HG03025 (cell line): ENCODE measurements at regions not wholly inside any gene's neighbourhood (a gene's known extent, or its start where the extent isn't known, plus 50 kb on each side); places are given as distances from the start of the nearest gene placed in this dataset.

Experiments
- ATAC-seq: cut with Tn5 transposase; IDR thresholded peaks from one replicate; pipeline ENCODE4 v1.9.1; 2021; ENCODE audit warnings: mild to moderate bottlenecking, moderate library complexity; ENCODE audit not compliant: unreplicated experiment, low FRiP score

GRCh38 chr1:38135625-38136414, 89.2 kb upstream of the POU3F1 start:
- no peak for ATAC-seq

- no peak for ATAC-seq
Observed at GRCh38 chr1:38134294-38134755, 87.7 kb upstream of the POU3F1 start.

- ATAC-seq = no peak
Observed at GRCh38 chr1:38133756-38134155, 87.2 kb upstream of the POU3F1 start.

- no peak for ATAC-seq
Observed at GRCh38 chr1:38133304-38133703, 86.7 kb upstream of the POU3F1 start.

GRCh38 chr1:38132681-38133080, 86.1 kb upstream of the POU3F1 start:
- no peak for ATAC-seq

GRCh38 chr1:38131024-38131585, 84.5 kb upstream of the POU3F1 start:
- ATAC-seq = no peak

- ATAC-seq = no peak
Observed at GRCh38 chr1:38129971-38130370, 83.4 kb upstream of the POU3F1 start.

GRCh38 chr1:38129473-38129872, 82.9 kb upstream of the POU3F1 start:
- ATAC-seq = no peak

- ATAC-seq = no peak
Observed at GRCh38 chr1:38128926-38129453, 82.4 kb upstream of the POU3F1 start.

GRCh38 chr1:38128511-38128910, 81.9 kb upstream of the POU3F1 start:
- ATAC-seq = no peak

GRCh38 chr1:38127428-38127827, 80.8 kb upstream of the POU3F1 start:
- no peak for ATAC-seq

- no peak for ATAC-seq
Observed at GRCh38 chr1:38126970-38127369, 80.4 kb upstream of the POU3F1 start.

GRCh38 chr1:38125837-38126520, 79.4 kb upstream of the POU3F1 start:
- no peak for ATAC-seq

- no peak for ATAC-seq
Observed at GRCh38 chr1:38125016-38125415, 78.4 kb upstream of the POU3F1 start.

- no peak for ATAC-seq
Observed at GRCh38 chr1:38123356-38124135, 77.0 kb upstream of the POU3F1 start.

GRCh38 chr1:38121231-38121680, 74.7 kb upstream of the POU3F1 start:
- ATAC-seq = no peak

GRCh38 chr1:38120552-38121230, 74.1 kb upstream of the POU3F1 start:
- ATAC-seq = no peak

- no peak for ATAC-seq
Observed at GRCh38 chr1:38118976-38119375, 72.4 kb upstream of the POU3F1 start.

GRCh38 chr1:38117444-38117887, 70.9 kb upstream of the POU3F1 start:
- no peak for ATAC-seq

- no peak for ATAC-seq
Observed at GRCh38 chr1:38115682-38116202, 69.1 kb upstream of the POU3F1 start.
